ENCODE measurements at regions not wholly inside any gene's neighbourhood (a gene's known extent, or its start where the extent isn't known, plus 50 kb on each side); places are given as distances from the start of the nearest gene placed in this dataset.

- TF ChIP-seq GATA3 (IDR thresholded peaks at IDR 0.05; ENCODE audit: low read depth, low read length) (no peak), GATA2 (IDR thresholded peaks at IDR 0.05; ENCODE audit: low read depth, low read length) (no peak)
Observed at GRCh38 chr6:19997104-19997503, 159.9 kb downstream of the ID4 start.

DNA sequence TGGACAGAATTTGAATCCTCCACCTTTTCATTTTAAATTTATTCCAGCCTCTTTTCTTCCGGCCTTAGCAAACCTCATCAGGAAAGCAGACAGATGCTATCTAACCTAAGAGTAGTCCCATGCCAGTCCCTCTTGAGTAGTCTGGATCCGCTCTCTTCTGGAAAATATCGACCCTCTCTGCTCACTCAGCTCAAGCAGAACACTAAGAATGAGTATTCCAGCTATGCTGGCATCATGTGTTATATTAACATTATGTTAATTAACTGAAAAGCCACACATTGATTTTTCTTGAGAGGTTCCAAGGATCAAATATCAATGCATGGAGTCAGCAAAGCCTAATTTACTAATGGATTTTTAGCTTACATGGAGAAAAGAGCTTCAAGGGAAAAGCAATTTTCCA is 161.4 kb downstream of the ID4 start:
- TF ChIP-seq GATA3 (IDR thresholded peaks at IDR 0.05; ENCODE audit: low read depth, low read length): no peak

- TF ChIP-seq GATA2 (IDR thresholded peaks at IDR 0.05; ENCODE audit: low read depth, low read length): no peak
- TF ChIP-seq GATA3 (IDR thresholded peaks at IDR 0.05; ENCODE audit: low read depth, low read length): no peak
Observed at GRCh38 chr6:19999319-20000191, 162.4 kb downstream of the ID4 start.

GRCh38 chr6:20001286-20001685 is 164.1 kb downstream of the ID4 start:
- TF ChIP-seq GATA3 (IDR thresholded peaks at IDR 0.05; ENCODE audit: low read depth, low read length) (no peak), GATA2 (IDR thresholded peaks at IDR 0.05; ENCODE audit: low read depth, low read length) (no peak)

DNA sequence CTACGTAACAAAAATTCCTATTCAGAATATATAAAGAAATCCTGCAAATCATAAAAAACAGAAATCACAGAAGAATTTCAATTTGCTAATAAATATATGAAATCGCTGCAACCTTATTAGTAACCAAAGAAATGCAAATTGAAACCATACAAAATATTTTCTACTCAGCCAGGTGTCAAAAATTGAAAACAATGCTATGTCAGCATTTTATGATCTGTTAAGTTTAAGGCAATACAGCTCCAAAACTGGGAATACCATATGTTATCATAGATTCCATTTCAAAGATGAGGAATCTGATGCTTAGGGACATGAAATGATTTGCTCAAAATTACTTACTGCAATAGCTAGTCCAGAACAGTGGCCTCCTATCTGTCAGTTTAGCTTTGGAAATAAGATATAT is 168.9 kb downstream of the ID4 start:
- TF ChIP-seq GATA3 (IDR thresholded peaks at IDR 0.05; ENCODE audit: low read depth, low read length) (no peak), GATA2 (IDR thresholded peaks at IDR 0.05; ENCODE audit: low read depth, low read length) (no peak)

DNA sequence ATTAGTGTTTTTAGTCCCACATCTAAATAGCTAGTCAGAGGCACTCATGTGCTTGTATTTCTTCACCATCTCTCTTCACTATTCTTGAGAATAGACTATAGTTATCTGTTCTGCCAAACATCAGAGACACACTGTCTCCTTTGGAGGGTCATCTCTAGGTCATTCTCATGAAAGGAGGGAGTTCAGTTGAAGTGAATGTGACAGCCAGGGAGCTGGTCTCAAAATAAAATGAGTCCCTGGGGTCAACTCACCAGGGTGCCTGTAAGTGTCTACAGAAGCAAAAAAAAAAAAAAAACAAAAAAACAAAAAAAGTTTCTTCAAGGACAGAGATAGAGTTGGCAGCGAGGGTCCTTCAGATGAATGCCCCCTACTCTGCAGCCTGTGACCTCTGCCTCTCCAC is 171.0 kb downstream of the ID4 start:
- no peak for TF ChIP-seq GATA2 (IDR thresholded peaks at IDR 0.05; ENCODE audit: low read depth, low read length)
- no peak for TF ChIP-seq GATA3 (IDR thresholded peaks at IDR 0.05; ENCODE audit: low read depth, low read length)

GRCh38 chr6:20013066-20013861 is 176.1 kb downstream of the ID4 start:
- TF ChIP-seq GATA3 (IDR thresholded peaks at IDR 0.05; ENCODE audit: low read depth, low read length) (no peak), GATA2 (IDR thresholded peaks at IDR 0.05; ENCODE audit: low read depth, low read length) (no peak)

GRCh38 chr6:20014508-20014907 is 177.3 kb downstream of the ID4 start:
- TF ChIP-seq GATA2 (IDR thresholded peaks at IDR 0.05; ENCODE audit: low read depth, low read length) (no peak), GATA3 (IDR thresholded peaks at IDR 0.05; ENCODE audit: low read depth, low read length) (no peak)

DNA sequence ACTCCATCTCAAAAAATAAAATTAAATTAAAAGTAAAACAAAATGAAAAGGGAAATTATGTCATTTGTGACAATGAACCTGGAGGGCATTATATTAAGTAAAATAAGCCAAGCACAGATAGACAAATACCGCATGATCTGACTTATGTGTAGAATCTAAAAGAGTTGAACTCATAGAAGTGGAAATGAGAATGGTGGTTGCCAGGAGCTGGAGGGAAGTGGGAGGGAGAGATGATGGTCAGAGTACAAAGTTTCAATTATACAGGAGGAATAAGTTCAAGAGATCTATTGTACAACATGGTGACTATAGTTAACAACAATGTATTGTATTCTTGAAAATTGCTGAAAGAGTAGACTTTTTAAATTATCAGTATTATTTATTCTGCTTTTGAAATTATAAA is 183.4 kb downstream of the ID4 start:
- no peak for TF ChIP-seq GATA2 (IDR thresholded peaks at IDR 0.05; ENCODE audit: low read depth, low read length)
- no peak for TF ChIP-seq GATA3 (IDR thresholded peaks at IDR 0.05; ENCODE audit: low read depth, low read length)

DNA sequence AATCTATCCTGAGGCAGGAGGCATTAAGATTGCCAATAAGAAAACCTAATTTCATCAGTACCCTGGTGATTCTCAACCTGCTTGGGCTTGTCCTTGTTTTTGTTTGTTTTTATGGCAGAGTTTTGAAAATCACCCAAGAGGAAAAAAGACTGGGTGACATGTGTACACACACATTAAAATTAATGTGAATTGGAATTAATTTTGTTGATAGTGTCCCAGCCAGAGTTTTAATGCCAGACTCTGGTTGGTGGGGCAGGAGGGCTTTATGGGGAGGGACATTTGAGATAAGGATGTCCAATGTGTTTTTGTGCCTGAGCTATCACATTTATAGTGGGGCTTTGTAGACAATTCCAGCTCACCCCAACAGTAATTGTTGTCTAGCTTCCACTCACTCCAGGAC is 184.6 kb downstream of the ID4 start:
- TF ChIP-seq GATA3 (IDR thresholded peaks at IDR 0.05; ENCODE audit: low read depth, low read length) (no peak), GATA2 (IDR thresholded peaks at IDR 0.05; ENCODE audit: low read depth, low read length) (no peak)

DNA sequence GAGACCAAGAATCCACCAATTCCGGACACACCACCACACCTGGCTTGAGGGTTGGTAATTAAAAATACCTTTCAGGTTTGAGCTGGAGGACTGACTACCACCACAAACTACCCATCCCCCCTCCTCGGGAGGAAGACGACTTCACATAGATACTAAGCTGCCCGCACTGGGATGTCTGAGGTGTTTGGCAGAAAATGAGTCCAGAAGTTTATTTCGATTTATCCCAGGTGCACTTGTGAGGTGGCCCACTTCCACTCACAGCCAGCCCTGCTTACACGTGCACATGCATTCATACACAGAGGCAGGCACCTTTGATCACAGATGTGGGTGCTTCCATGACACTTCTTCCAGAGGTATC is 187.1 kb downstream of the ID4 start:
- no peak for TF ChIP-seq GATA3 (IDR thresholded peaks at IDR 0.05; ENCODE audit: low read depth, low read length)
- no peak for TF ChIP-seq GATA2 (IDR thresholded peaks at IDR 0.05; ENCODE audit: low read depth, low read length)

DNA sequence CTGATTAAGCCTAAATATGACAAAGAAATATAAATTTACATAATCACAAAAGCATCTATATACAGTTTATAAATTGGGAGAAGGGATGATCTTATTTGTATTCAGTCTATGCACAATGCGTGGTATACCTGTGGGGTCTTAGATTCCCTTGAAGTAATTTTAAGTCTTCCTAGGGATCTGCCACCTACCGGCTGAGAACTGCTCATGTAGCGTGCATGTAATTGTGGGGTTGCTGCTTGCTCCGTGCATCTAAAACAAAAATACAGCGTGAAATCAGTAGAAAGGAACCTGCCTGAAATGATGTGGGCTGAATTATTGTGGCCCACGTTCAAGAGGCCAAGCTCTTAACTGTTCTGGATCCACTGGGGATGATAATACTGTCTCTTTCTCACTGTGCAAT is 187.3 kb downstream of the MBOAT1 start:
- TF ChIP-seq GATA3 (IDR thresholded peaks at IDR 0.05; ENCODE audit: low read depth, low read length): no peak
- TF ChIP-seq GATA2 (IDR thresholded peaks at IDR 0.05; ENCODE audit: low read depth, low read length): no peak

GRCh38 chr6:20025681-20026080 is 186.6 kb downstream of the MBOAT1 start:
- no peak for TF ChIP-seq GATA3 (IDR thresholded peaks at IDR 0.05; ENCODE audit: low read depth, low read length)
- TF ChIP-seq GATA2 (IDR thresholded peaks at IDR 0.05; ENCODE audit: low read depth, low read length): no peak

GRCh38 chr6:20028143-20028542 is 184.1 kb downstream of the MBOAT1 start:
- no peak for TF ChIP-seq GATA3 (IDR thresholded peaks at IDR 0.05; ENCODE audit: low read depth, low read length)
- TF ChIP-seq GATA2 (IDR thresholded peaks at IDR 0.05; ENCODE audit: low read depth, low read length): no peak

GRCh38 chr6:20028562-20028961 is 183.7 kb downstream of the MBOAT1 start:
- no peak for TF ChIP-seq GATA2 (IDR thresholded peaks at IDR 0.05; ENCODE audit: low read depth, low read length)
- TF ChIP-seq GATA3 (IDR thresholded peaks at IDR 0.05; ENCODE audit: low read depth, low read length): no peak
